ENCODE measurements at regions not wholly inside any gene's neighbourhood (a gene's known extent, or its start where the extent isn't known, plus 50 kb on each side); places are given as distances from the start of the nearest gene placed in this dataset.

- no peak for DNase-seq (ENCODE audit: low read depth in 4 of 4, low spot score in 1 of 4)
These were observed 246.3 kb upstream of the KLHL29 start for GRCh38 chr2:23138701-23139100.

- DNase-seq (ENCODE audit: low read depth in 4 of 4, low spot score in 1 of 4), result no peak
These were observed 239.5 kb upstream of the KLHL29 start for GRCh38 chr2:23145460-23145859.

- no peak for DNase-seq (ENCODE audit: low read depth in 4 of 4, low spot score in 1 of 4)
These were observed 239.0 kb upstream of the KLHL29 start for GRCh38 chr2:23146011-23146410.

GRCh38 chr2:23148342-23148741 lies 236.6 kb upstream of the KLHL29 start:
- DNase-seq (ENCODE audit: low read depth in 4 of 4, low spot score in 1 of 4), result no peak

GRCh38 chr2:23149777-23150176 lies 235.2 kb upstream of the KLHL29 start:
- no peak for DNase-seq (ENCODE audit: low read depth in 4 of 4, low spot score in 1 of 4)

- DNase-seq (ENCODE audit: low read depth in 4 of 4, low spot score in 1 of 4), result no peak
These were observed 231.5 kb upstream of the KLHL29 start for GRCh38 chr2:23153484-23153883.

- no peak for DNase-seq (ENCODE audit: low read depth in 4 of 4, low spot score in 1 of 4)
These were observed 230.0 kb upstream of the KLHL29 start for GRCh38 chr2:23155022-23155421.

- no peak for DNase-seq (ENCODE audit: low read depth in 4 of 4, low spot score in 1 of 4)
These were observed 227.2 kb upstream of the KLHL29 start for GRCh38 chr2:23157812-23158211.

GRCh38 chr2:23158306-23158705 lies 226.7 kb upstream of the KLHL29 start:
- DNase-seq (ENCODE audit: low read depth in 4 of 4, low spot score in 1 of 4), result no peak

- DNase-seq (ENCODE audit: low read depth in 4 of 4, low spot score in 1 of 4), result no peak
These were observed 225.1 kb upstream of the KLHL29 start for GRCh38 chr2:23159746-23160405.

- DNase-seq (ENCODE audit: low read depth in 4 of 4, low spot score in 1 of 4), result no peak
These were observed 220.8 kb upstream of the KLHL29 start for GRCh38 chr2:23164173-23164572.

- no peak for DNase-seq (ENCODE audit: low read depth in 4 of 4, low spot score in 1 of 4)
These were observed 215.1 kb upstream of the KLHL29 start for GRCh38 chr2:23169896-23170295.

GRCh38 chr2:23171108-23171507 lies 213.9 kb upstream of the KLHL29 start:
- no peak for DNase-seq (ENCODE audit: low read depth in 4 of 4, low spot score in 1 of 4)

GRCh38 chr2:23178396-23178795 lies 206.6 kb upstream of the KLHL29 start:
- no peak for DNase-seq (ENCODE audit: low read depth in 4 of 4, low spot score in 1 of 4)

GRCh38 chr2:23183733-23184132 lies 201.2 kb upstream of the KLHL29 start:
- DNase-seq (ENCODE audit: low read depth in 4 of 4, low spot score in 1 of 4), result no peak

GRCh38 chr2:23198316-23199114 lies 186.5 kb upstream of the KLHL29 start:
- no peak for DNase-seq (ENCODE audit: low read depth in 4 of 4, low spot score in 1 of 4)

GRCh38 chr2:23199115-23199918 lies 185.7 kb upstream of the KLHL29 start:
- no peak for DNase-seq (ENCODE audit: low read depth in 4 of 4, low spot score in 1 of 4)

- DNase-seq (ENCODE audit: low read depth in 4 of 4, low spot score in 1 of 4), result no peak
These were observed 184.8 kb upstream of the KLHL29 start for GRCh38 chr2:23200068-23200786.

GRCh38 chr2:23200787-23201114 lies 184.2 kb upstream of the KLHL29 start:
- DNase-seq (ENCODE audit: low read depth in 4 of 4, low spot score in 1 of 4), result no peak

GRCh38 chr2:23203383-23203782 lies 181.6 kb upstream of the KLHL29 start:
- DNase-seq (ENCODE audit: low read depth in 4 of 4, low spot score in 1 of 4), result no peak

GRCh38 chr2:23204685-23205242 lies 180.2 kb upstream of the KLHL29 start:
- no peak for DNase-seq (ENCODE audit: low read depth in 4 of 4, low spot score in 1 of 4)
